IPS DF 4.7 (cell line): ENCODE measurements at regions not wholly inside any gene's neighbourhood (a gene's known extent, or its start where the extent isn't known, plus 50 kb on each side); places are given as distances from the start of the nearest gene placed in this dataset.

Experiments
- DNase-seq: peaks from one replicate; pipeline ENCODE4 v3.0.0-alpha.2; 2013; ENCODE audit warnings: low spot score; ENCODE audit errors: extremely low read depth

DNA sequence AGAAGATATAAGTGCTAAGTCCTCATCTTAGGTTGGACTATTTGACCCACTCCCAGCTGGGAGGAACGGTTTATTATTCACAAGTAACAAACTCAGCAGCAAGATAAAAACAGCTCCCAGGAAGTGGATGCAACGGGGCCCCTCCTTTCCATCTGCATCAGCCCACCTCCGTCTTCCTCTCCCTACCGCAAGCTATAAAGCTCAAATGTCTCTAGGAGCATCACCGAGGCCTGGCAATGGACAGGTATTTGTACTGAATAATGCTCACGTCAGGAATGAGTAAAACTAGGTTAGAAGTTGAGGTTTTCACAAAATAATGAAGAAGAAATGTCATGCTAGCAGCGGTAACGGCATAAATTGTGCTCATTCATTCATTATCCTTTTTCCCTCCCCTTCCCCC lies 408.7 kb upstream of the PSMD7 start:
- no peak for DNase-seq

DNA sequence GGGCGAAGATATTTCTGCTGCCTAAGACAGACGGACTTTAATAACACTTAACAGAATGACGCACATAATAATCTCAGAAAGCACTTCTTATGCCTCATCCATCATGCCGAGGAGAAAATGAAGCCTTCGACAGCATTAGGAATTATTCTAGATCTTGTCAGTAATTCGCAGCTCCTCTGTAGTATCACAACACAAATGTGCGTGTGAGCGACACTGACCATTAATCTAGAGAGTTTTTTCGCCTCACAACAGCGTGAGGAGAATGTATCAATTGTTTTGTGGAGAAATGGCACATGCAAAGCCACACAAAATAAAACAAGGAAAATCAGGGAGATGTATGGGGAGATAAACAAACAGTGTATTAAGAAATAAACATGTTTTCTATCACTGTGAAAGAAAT lies 410.2 kb upstream of the PSMD7 start:
- DNase-seq = no peak

DNA sequence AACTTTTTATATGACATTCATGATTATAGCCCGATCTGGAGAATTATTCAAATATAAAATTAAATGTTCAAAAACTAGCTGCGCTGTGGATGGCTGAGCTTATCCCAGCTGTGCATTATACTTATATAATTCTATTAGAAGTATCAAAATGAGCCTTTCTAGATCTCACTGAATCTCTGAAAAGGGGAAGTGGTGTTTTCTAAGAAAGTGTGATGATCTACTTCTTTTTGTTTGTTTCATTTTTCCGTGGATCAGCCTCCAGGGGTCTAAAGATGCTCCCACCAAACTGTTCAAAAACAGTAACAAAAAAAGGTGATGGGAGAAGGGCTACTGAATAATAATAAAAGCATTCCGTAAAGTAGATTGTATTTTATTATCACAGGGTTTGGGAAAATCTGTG lies 411.3 kb upstream of the PSMD7 start:
- no peak for DNase-seq

DNA sequence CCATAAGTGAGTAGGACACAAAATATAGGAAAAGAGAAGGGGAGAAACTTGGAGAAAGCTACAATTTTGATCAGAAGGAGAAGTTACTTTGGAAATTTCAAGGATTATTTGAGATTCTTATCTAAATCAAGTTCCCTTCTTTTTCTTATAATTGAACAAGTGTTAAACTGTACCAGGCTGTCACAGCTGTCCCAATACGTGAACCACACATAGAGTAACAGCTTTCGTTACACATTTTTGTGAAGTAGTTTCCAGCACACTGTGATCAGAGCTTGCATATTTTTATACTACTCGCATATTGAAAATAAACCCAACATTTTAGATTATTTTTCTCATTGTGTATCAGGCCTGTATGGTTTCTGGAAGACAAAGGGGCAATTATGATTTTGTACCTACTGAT lies 412.8 kb upstream of the PSMD7 start:
- DNase-seq = no peak

DNA sequence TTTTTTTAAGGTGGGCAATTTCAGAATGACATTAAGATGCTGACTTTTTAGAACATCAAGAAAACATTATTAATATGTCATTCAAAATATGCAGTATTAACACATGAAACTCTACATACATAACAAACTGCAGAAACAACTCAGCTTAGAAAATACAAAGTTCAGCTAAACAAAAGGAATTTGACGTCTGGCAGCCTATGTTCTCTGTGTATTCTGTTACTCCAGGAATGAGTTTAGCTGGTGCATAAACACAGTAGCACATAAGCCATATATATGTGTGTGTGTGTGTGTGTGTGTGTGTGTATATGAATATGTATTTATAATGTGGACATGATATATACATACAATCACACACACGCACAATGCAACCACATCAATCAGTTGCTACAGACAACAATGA lies 413.5 kb upstream of the PSMD7 start:
- DNase-seq = no peak

DNA sequence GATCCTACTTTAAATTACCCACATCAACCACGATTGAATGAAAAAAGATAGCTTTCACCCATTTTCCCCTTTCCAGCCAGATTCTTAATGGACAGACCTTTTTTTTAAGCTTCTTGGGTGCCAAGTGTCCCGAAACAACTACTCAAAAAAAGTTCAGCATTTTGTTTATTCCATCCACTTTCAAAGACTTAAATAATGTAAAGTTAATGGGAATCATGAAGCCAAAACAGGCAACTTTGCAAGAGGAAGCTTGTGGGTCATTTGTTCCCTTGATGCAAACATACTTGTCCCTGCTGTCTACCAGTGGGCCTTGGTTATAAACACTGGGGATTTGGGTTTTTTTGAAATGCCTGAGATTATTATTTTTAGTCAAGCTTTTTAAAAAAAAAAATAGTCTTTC lies 414.0 kb upstream of the PSMD7 start:
- DNase-seq = no peak

DNA sequence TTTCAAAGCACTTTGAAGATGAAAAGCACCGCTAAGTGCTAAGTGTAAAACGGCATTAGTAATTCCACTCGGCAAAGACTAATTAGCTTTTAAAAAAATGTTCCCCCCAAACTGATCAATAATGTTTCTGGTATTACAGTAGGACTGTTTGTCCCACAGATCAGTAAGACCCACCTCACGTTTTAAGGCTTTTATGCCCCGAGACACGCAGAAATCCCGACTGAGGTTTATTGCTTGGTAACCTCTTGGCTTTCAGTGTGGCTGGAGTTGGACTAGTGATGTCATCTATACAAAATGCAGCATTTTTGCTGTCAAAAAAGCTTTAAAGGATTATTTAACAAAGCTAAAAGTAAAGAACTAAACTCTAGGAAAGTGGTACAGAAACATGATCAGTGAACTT lies 414.6 kb upstream of the PSMD7 start:
- DNase-seq = no peak

DNA sequence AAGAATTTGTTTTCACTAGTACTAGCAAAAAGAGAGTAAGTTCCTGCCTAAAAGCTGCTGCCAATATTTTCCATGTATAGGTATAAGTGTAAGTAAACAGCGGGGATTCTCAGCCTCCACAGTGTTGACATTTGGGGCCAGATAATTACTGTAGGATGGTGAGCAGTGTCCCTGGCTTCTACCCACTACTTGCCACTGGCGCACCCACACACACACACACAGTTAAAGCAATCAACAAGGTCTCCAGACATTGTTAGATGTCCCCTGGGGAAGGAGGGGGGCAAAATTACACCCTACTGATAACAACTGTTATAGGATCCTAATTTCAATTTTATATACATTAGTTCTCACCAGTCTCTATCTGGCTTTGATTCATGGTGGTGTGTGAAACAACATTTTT lies 417.0 kb upstream of the PSMD7 start:
- no peak for DNase-seq

DNA sequence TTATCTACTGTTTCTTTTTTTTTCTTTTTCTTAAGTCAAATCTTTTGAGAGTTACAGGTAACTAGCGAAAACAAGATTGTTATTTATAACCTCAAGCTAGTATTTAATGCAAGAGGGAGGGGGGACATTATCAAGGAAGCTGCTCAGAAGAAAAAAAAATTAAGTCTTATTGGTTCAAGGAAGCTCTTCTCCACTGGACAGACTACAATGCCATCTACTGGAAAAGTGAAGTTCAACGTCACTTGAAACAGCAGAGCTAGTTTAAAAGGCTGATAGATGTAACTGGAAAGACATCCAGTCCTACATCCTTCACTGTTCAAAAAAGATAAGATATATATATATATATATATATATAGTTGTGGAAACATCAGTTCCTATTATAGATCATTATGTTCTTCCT lies 418.0 kb upstream of the PSMD7 start:
- DNase-seq = no peak

DNA sequence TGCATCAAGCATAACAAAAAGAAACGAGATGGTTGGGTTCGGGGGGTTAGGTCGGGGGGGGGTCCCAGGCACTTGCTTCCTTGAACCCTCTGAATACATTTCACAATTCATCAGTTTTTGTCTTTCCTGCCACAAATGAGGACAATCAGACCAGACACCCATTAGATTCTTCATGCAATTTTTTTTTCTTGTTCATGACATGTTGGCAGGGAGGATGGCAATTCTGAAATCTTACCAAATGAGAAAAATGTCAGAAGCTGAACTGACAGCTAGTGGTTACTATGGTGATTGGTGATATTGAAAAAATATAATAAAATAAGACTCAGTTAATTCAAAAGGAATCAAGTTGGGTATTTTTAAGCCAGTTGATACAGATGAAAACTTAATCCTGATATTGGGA lies 419.5 kb upstream of the PSMD7 start:
- no peak for DNase-seq

DNA sequence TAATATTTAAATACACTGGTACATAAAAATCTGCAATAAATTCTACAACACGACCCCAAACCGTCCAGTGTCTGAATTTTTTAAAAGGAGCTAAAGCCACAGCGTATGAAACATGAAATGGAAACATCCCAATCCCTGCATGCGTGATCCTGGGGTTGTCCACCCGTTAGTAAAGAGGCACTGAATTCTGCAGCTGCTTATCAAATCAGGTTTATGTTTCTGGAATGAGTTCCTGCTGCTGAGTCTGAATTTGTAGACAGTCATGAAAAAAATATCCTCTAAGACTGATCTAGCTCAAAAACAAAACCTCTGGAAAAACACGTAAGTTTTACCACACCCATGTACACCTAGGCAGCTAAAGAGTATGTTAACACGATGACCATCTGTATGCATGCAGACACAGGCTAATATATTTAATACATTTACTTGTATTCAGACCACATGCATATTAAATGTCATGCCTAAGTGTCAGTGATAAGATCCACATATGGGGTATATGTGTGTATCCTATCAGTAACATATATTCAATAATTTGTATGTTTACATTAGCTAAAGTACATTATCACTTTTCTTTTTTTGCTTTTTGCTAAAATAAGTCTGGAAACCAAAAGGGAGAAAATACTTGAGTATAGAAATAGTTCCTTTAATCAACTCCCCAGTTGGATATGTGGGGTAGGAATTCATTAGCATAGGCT lies 420.5 kb upstream of the PSMD7 start:
- DNase-seq = no peak

DNA sequence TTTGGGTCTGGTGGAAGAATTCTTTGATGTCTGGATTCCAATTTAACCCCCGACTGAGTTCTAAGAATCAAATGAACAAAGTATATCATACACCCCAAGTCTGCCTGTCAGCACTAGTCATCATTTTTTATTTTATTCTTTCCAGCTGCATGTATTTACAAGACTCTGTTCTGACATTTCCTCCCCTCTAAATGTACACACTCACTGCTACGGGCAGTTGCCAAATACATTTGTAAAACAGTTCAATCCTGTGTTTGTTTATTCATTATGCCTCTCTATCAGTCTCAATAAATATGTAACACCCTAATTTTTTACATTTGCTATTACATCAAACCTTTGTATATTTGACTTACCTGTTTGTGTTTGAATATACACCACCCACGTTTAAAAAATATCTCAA lies 422.3 kb upstream of the PSMD7 start:
- no peak for DNase-seq

DNA sequence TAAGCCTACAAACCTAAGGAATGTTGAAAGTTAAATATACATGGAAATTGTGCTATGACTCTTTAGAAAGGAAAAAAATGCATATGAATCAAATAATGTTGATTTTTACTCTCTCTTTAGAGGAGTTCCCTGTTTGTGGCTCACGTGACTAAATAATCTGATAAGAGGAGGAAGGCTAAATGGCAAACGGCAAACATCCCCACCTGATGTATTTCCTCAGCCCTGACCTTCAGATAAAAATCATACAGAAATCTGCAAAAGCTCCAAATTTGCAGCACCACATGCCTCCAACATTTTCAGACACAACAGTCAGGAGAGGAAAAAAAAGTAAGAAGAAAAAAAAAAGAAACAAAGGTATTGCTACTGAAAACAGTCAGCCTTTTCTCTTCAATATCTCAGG lies 423.0 kb upstream of the PSMD7 start:
- no peak for DNase-seq

DNA sequence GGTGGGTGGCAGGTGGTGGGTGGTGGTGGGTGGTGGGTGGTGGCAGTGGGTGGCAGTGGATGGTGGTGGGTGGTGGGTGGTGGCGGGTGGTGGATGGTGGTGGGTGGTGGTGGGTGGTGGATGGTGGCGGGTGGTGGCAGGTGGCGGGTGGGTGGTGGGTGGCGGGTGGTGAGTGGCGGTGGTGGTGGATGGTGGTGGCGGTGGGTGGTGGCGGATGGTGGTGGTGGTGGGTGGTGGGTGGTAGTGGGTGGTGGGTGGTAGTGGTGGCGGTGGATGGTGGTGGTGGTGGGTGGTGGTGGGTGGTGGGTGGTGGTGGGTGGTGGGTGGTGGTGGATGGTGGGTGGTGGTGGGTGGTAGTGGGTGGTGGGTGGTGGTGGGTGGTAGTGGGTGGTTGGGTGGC lies 423.8 kb upstream of the PSMD7 start:
- no peak for DNase-seq

DNA sequence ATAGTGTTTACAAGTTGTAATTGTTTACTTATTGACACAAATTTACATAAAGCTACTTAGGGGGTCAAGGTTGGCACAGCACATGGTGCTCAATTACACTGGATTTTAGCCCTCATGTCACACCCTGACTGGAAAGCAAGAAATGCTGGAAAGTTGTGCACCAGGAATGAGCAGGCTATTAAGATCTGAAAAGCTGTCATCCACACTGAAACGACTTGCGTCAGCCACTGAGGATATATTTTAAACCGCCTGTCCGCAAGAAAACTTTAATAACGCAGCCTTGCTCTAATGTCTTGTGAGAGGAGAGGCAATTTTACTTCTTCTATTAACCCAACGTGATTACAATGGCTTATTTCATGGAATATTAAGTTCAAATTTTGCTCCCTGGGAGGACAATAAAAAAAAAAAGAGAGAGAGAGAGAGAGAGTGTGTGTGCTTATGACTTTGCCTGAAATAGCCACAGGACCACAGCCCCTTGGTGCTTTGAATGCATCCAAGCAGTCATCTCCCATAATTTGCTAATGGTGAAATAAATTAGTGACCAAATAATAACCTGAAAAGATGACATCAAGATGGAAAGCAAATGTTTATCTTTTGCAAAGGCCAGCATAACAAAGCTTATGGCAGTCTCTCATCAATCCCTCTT lies 425.4 kb upstream of the PSMD7 start:
- DNase-seq = no peak

DNA sequence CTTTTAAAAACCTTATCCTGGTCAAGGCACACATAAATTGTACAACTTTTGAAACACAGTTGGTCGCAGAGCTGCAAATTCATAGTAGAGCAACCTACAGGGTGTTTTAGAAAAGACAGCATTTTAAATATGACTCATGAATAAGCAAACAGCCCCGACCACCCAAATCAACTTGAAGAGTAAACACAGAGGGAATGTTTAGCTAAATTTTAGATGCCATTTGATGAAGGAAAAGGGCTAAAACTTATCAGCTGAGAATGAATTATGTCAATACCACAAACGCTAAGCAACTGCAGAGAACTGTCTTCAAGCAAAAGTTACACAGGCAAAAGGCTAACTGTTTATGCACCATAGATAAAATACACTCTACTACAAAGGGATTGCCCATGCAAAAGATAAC lies 427.5 kb upstream of the PSMD7 start:
- no peak for DNase-seq

DNA sequence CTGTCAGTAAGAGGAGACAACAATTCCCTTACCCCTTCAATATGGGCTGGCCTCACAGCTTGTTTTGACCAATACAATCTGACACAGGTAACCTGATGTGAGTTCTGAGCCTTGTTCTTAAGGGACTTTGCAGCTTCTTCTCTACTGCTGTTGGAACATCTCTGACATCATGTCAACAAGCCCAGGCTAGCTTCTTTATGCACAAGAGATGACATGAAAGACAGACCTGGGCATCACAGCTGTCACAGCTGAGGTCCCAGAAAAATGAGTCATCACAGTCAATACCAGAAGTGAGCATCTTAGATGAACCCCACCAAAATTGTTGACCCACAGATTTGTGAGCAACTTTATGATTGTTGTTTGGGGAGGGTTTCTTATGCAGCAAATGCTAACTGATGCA lies 431.7 kb upstream of the PSMD7 start:
- no peak for DNase-seq

DNA sequence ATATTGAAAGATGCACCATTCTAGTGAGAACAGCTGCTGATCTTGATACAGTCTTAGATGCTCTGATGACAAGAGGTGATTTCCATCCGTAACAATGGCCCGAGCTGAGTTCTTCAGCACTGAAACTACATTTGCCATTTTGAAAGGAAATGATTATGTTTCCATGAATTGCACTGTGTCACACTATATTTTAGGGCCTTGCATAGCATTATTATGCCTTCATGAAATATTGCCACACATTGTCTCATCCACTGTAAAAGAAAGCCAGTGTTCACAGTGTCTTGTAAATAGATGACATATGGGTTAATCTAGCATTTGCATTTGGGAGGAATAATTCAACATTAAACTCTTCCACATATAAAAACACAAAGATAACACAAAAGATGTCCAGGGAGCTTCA lies 438.3 kb upstream of the PSMD7 start:
- DNase-seq = no peak

DNA sequence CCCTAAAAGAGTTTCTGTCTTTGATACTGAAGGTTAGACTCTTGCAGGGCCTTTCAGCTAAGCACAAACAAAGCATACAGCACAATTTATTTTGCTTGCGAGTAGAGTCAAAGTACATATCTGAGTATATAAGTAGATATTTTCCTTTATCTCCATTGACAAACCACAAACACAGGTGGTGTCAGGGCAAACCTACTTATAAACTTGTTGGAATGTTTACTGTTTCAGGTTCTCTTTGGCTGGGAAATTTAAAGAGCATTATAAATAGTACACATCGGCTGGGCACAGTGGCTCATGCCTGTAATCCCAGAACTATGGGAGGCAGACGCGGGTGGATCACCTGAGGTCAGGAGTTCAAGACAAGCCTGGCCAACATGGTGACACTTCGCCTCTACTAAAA lies 442.6 kb upstream of the PSMD7 start:
- no peak for DNase-seq

DNA sequence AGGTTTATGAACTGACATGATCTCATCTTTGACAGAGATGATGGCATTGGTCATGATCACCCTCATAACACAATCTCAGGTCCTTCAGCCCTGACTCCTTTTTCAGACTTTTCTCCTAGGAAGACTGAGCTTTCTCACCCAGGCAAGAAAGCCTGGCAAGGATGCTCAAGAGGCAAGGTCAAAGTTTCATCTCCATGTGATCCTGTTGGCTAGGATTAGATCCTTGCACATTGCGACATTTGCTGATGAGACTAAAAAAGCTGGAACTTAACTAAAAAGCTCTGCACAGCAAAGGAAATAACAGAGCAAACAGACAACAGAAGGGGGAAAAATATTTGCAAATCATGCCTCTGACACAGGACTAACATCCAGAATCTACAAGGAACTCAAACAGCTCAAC lies 444.1 kb upstream of the PSMD7 start:
- DNase-seq = no peak

DNA sequence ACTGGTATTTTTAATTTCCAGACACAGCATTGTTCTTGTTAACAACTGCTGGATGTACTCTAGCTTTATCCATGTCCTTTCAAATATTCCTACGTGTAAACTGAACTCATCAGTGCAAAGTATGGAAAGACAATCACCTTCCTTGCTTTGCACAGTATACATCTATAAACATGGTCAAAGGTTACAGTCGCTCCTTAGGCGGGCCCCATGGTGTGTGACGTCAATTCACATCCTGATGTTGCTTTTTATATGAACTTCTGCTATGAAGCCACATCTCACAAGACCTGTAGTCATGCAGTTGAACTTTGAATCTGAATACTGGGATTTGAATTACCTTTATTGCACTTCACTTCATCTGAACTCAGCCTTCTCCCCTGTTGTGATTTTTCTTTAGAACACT lies 447.6 kb upstream of the PSMD7 start:
- DNase-seq = no peak

DNA sequence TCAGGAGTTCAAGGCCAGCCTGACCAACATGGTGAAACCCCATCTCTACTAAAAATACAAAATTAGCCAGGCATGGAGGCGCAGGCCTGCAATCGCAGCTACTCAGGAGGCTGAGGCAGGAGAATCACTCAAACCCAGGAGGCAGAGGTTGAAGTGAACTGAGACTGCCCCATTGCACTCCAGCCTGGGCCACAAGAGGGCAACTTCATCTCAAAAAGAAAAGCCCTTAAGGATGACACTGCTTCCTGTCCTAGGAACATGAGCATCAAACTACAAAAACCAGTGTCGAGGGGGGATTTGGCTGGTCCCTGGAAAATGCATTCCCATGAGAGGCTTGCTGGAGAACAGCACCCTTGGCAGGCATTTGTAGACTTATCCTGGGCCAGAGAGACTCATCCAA lies 449.5 kb upstream of the PSMD7 start:
- no peak for DNase-seq

DNA sequence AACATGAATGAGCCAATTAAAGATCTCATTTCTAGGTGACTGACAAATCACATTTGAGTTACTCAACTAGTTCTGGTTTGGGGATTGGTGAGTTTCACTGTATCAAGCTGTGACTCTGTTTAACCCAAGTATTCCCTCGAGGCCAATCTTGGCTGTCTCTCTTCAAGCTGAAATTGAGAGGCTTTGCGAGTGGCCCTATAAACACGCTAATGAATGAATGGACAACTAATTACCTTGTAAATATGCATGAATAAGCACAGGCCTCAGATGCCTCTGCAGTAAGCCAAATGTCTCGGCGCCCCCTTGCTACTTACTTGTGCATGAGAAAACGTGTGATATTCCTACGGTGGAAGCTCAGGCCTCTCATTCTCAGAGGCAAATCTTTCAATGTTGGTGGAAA lies 450.3 kb upstream of the PSMD7 start:
- DNase-seq = no peak

DNA sequence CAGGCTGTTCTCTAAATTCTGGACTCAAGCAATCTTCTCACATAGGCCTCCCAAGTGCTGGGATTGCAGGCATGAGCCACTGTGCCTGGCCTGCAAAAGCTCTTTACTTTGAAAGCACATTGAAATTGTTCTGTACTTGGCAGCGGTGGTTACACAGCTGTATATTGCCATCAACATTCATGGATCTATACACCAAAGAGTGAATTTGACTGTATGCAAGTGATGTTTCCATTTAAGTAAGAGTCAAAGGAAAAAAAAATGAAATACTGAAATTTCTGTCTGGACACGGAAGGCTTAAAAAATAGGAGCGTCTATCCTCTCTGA lies 450.6 kb upstream of the PSMD7 start:
- no peak for DNase-seq
